Stimulated activated CD4-positive, alpha-beta T cell treated with anti-CD3 and anti-CD28 coated beads, Interleukin-12 subunit alpha, Interleukin-12 subunit beta, amount 100 ng/mL, for 4 hours (primary cell): ENCODE measurements at regions not wholly inside any gene's neighbourhood (a gene's known extent, or its start where the extent isn't known, plus 50 kb on each side); places are given as distances from the start of the nearest gene placed in this dataset.
"Not testable (repeated sequence)": the region's sequence is repeated elsewhere in the genome, so short reads cannot be mapped to it uniquely, and the experiment has no call there.

Source experiments
- DNase-seq: peaks from one replicate; pipeline ENCODE4 v3.0.0-alpha.2; 2020

DNA sequence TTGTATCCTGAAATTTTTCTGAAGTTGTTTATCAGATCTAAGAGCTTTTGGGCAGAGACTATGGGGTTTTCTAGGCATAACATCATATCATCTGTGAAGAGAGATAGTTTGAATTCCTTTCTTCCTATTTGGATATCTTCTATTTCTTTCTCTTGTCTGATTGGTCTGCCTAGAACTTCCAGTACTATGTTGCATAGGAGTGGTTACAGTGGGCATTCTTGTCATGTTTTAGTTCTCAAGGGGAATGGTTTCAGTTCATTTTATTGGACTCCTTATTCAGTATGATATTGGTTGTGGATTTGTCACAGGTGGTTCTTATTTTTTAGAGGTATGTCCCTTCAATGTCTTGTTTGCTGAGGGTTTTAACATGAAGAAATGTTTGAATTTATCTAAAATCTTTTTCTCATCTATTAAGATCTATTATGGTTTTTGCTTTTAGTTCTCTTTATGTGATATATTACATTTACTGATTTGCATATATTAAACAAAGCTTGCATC lies 286.6 kb upstream of the C1QTNF3 start:
- DNase-seq, result not testable (repeated sequence)

DNA sequence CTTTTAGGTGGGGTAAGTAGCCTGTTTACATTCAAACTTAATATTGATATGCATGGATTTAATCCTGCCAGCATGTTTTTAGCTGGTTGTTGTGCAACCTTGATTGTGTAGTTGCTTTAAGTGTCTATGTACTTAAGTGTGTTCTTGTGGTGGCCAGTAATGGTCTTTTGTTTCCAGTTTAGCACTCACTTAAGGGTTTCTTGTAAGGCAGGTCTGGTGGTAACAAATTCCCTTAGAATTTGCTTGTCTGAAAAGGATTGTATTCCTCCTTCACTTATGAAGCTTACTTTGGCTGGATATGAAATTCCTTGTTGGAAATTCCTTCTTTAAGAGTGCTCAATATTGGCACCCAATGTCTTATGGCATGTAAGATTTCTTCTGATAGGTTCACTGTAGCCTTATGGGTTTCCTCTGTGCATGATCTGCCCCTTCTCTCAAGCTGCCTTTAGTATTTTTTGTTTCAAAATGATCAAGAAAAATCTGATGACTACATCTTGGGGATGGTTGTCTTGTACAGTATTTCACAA lies 289.0 kb upstream of the C1QTNF3 start:
- DNase-seq, result not testable (repeated sequence)

GRCh38 chr5:34339408-34340001 lies 296.5 kb upstream of the C1QTNF3 start:
- not testable (repeated sequence) for DNase-seq

- DNase-seq, result not testable (repeated sequence)
These were observed 301.7 kb upstream of the RAI14 start for GRCh38 chr5:34354440-34354839.

DNA sequence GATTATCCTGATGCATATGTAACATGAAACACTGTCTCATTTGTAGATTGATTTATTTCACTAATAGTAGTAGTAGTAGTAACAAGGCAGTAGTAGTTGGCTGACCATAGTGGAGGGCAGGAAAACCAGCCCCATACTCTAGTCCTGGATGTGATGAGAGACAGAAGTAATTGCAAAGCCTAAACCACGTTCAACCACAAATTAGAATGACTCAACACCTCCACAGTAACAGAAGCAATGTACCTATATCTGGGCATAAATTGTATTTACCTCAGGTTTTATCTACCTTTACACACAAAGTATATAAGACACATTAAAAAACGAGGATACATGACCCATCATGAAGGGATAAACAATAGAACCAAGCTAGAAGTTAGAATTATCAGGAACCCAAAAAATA lies 284.7 kb upstream of the RAI14 start:
- not testable (repeated sequence) for DNase-seq

GRCh38 chr5:34371817-34372216 lies 284.3 kb upstream of the RAI14 start:
- DNase-seq, result not testable (repeated sequence)

- DNase-seq, result not testable (repeated sequence)
These were observed 283.4 kb upstream of the RAI14 start for GRCh38 chr5:34372739-34373138.

DNA sequence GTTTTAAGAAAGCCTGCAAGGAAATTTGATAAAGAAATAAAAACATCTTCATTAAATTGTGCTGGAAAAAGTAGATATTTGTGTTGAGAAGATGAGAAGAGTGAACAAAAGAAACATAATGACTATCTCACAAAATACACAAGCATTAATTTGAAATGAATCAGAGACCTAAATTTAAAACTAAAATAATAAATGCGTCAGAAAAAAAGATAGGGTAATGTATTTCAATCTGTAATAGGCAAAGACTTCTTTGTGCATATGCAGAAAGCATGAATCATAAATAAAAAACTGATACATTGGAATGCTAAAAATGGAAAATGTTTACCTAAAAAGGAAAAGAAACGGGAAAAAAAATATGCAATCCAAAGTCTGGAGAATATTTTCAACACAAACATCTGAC lies 278.5 kb upstream of the RAI14 start:
- not testable (repeated sequence) for DNase-seq

DNA sequence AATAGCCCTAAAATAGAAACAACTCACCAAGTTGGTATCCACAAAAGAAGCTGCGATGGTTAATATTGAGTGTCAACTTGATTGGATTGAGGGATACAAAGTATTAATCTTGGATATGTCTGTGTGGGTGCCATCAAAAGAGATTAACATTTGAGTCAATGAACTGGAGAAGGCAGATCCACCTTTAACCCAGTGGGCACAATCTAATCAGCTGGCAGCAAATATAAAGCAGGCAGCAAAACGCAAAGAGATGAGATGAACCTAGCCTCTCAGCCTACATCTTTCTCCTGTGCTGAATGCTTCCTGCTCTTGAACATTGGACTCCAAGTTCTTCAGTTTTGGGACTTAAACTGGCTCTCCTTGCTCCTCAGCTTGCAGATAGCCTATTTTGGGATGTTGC lies 277.6 kb upstream of the RAI14 start:
- not testable (repeated sequence) for DNase-seq

- not testable (repeated sequence) for DNase-seq
These were observed 267.4 kb upstream of the RAI14 start for GRCh38 chr5:34388754-34389153.

DNA sequence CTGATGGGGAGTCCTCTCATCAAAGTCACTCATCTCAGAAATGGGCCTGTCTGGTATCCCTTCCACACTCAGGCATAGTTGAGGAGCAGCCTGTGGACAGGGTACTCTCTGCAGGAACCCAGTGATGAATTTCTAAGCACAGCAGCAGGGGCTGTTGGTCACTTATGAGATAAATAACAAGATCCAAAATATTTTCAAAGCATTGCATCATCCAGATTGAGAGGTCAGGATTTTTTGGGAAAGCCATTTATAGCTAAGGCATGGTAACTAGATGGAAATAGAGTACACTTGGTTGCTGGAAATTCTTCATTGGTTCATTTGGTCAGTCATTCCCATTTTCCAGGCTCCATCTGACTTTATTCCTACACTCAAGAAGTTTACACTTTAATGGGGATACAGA lies 246.8 kb upstream of the RAI14 start:
- DNase-seq, result no peak

DNA sequence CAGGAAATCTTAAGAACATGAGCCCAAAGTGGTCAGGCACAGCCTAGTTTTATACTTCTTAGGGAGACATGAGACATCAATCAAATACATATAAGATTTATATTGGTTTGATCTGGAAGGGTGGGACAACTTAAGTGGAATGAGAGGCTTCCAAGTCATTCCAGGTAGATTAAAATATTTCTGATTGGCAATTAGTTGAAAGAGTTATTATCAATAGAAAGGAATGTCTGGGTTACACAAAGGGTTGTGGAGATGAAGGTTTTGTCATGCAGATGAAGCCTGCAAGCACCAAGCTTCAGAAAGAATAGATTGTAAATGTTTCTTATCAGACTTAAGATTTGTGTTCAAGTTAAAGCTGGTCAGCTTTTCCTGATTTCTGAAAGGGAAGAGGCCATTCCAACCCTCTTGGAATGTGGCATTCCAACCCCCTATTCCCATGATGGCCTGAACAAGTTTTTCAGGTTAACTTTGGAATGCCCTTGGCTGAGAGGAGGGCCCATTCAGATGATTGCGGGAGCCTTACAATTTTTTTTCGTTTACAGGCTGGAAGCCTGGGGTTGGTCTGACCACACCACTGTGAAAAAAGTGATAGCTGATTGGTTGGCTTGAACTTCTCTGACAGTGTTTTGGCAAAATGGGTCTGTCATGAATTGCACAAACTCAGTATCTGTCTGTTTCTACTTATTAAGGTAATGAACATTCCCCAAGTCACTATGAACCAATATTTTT lies 245.6 kb upstream of the RAI14 start:
- no peak for DNase-seq

- DNase-seq, result no peak
These were observed 244.4 kb upstream of the RAI14 start for GRCh38 chr5:34411470-34412346.

DNA sequence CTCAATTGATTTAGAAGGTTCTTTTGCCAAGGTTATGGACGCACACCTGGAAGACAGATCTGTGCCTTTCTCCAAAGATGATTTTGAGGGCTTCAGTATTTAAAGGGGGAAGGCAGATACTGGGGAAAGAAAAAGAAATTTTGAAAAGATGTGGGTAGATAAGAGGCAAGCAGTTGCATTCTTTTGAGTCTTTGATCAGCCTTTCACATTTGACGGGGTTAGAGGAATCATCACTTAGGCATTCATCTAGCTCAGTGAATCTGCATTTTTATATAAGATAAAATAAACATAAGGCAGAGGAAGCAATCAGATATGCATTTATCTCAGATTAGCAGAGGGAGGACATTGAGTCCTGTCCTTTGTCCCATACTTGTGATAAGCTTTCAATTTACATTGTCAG lies 243.4 kb upstream of the RAI14 start:
- no peak for DNase-seq

DNA sequence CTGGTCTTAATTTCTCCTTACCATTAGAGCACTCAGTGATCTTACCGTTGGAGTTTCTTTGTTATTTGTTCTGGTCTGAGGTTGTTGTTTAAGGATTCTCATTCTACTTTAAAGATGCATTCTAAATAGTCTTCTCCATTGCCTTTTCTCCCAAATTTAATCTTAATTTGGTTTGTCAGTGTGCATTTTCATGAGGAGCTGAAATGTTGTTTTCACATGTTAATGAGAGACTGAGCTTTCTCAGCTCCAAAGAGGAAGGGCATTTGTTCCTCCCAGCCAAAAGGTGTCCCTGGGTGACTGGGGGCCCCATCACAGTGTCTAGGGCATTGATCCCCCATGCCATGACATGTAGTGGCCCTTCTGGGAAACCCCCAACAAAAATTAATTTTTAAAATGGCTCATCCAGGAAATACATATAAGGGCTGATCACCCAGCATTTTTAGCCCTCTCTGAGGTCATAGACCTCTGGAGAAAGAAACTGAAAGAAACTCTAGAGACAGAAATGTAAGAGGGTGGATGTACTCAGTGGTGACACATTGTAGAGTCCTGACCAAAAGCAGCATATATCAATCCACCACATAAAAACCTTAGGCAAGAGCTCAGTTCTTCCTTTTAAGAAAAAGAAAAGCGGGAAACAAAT lies 240.4 kb upstream of the RAI14 start:
- no peak for DNase-seq

- no peak for DNase-seq
These were observed 239.6 kb upstream of the RAI14 start for GRCh38 chr5:34416501-34417008.

GRCh38 chr5:34420191-34420590 lies 235.9 kb upstream of the RAI14 start:
- DNase-seq, result not testable (repeated sequence)

DNA sequence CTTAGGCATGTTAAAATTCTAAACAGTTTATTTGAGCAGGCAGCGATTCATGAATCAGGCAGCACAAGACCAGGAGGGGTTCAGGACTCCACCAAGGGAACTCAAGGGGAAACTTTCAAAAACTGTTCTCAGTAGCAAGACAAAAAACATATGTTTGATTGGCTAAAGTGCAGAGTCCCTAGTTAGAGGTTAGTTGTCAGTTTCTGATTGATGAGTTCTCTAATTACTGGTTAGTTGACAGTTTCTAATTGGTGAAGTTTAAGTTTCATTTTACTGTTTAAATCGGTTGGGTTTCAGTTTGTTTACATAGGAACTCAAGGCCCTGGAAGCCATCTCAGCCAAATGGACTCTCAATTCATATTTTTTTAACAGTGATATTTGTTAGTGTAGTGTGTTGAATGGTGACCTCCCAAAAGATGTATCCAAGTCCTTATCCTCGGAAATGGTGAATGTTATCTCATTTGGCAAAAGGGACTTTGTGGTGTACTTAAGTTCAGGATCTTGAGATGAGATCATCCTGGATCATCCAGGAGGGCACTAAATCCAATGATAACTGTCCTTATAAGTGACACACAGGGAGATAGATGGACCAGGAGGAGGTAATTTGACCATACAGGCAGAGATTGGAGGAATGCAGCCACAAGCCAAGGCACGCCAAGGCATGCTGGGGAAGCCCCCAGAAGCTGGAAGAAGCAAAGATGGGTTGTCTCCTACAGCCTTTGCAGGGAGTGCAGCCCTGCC lies 219.2 kb upstream of the RAI14 start:
- DNase-seq, result no peak

DNA sequence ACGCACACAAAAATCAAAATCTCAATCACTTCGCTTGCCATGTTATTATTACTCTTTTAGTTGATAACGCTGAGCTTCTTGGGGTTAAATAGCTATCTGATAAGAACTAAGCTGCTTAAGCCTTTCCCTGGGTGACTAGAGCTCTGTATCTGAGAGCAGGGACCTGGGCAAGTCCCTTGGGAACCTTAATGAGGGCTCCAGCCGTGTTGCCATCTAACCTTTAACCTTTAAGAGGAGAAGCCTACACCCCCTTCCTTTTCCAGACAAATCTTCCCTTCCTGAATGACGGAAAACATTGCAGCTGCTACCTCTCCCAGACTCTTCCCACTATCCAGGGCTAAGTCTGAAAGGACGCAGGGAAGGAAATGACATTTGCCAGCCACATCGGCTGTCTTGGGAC lies 216.5 kb upstream of the RAI14 start:
- no peak for DNase-seq

DNA sequence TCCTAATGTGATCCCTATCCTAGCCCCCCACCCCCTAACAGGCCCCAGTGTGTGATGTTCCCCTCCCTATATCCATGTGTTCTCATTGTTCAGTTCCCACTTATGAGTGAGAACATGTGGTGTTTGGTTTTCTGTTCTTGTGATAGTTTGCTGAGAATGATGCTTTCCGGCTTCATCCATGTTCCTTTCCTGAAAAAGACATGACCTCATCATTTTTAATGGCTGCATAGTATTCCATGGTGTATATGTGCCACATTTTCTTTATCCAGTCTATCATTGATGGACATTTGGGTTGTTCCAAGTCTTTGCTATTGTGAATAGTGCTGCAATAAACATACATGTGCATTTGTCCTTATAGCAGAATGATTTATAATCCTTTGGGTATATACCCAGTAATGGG lies 214.4 kb upstream of the RAI14 start:
- not testable (repeated sequence) for DNase-seq

DNA sequence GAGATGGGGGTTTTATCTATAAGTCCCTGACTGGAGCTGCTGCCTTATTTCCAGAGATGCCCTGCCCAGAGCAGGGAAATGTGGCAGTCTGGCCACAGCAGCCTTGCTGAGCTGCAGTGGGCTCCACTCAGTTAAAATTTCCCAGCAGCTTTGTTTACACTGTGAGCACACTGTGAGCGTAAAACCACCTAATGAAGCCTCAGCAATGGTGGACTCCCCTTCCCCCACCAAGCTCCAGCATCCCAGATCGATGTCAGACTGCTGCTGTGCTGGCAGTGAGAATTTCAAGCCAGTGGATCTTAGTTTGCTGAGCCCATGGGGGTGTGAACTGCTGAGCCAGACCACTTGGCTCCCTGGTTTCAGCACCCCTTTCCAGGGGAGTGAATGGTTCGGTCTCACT lies 208.7 kb upstream of the RAI14 start:
- DNase-seq, result no peak

DNA sequence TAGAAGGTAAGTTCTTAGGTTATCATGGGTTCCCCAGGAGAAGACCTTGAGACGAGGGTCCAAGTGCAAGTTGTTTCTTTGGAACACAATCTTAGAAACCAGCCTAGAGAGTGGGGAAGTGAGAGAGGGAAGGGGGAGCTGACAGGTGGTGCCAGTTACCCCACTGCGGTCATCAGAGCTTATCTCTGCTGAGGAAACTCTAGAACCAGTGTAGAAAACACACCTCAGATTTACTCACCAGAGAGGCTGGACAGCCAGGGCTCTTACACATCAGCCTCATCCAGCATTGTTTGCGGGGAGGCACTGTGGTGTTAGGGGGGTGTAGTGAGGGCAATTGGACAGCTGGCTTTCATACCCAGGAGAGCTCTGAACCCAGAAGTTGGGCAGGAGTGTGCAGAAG lies 206.5 kb upstream of the RAI14 start:
- DNase-seq, result no peak
